SU-DHL-6 (cell line): ENCODE measurements at regions not wholly inside any gene's neighbourhood (a gene's known extent, or its start where the extent isn't known, plus 50 kb on each side); places are given as distances from the start of the nearest gene placed in this dataset.

Experiments
- H2AFZ ChIP-seq: fragments of 200-600 bp; sonication (generic); 2 replicates; pipeline ENCODE4 v1.6.1; 2014; ENCODE audit warnings: low read depth, mild to moderate bottlenecking, moderate library complexity, mixed read lengths, antibody characterized with exemption, low read length; ENCODE audit not compliant: severe bottlenecking
- H3F3A ChIP-seq: fragments of 200-600 bp; shearing (Covaris generic); 2 replicates; pipeline ENCODE4 v1.6.0; 2016; ENCODE audit warnings: antibody characterized with exemption, mild to moderate bottlenecking; ENCODE audit not compliant: insufficient read depth
- H3K27ac ChIP-seq: fragments of 200-600 bp; sonication (generic); 2 replicates; pipeline ENCODE4 v1.5.1; 2016; ENCODE audit warnings: low read depth, mild to moderate bottlenecking, low read length, moderate library complexity, mixed read lengths
- H3K27me3 ChIP-seq: fragments of 200-600 bp; sonication (generic), shearing (Covaris generic); 2 replicates; pipeline ENCODE4 v1.6.0; 2014; ENCODE audit warnings: mild to moderate bottlenecking, low read length
- H3K36me3 ChIP-seq: fragments of 200-600 bp; sonication (generic); 2 replicates; pipeline ENCODE4 v1.6.1; 2014; ENCODE audit warnings: mild to moderate bottlenecking, low read length, mixed read lengths
- H3K4me2 ChIP-seq: fragments of 300-600, 200-600 bp; shearing (Covaris generic), sonication (generic); 2 replicates; pipeline ENCODE4 v1.6.0; 2014; ENCODE audit warnings: low read length, low read depth, mild to moderate bottlenecking; ENCODE audit not compliant: poor library complexity, severe bottlenecking
- H3K4me3 ChIP-seq: fragments of 200-600 bp; sonication (generic); 2 replicates; pipeline ENCODE4 v1.5.1; 2014; ENCODE audit warnings: antibody characterized with exemption, low read length, mild to moderate bottlenecking, mixed read lengths; ENCODE audit not compliant: insufficient read depth, poor library complexity, severe bottlenecking
- H3K79me2 ChIP-seq: fragments of 200-600 bp; sonication (generic); 2 replicates; pipeline ENCODE4 v1.6.1; 2014; ENCODE audit warnings: mild to moderate bottlenecking, low read length, moderate library complexity; ENCODE audit not compliant: insufficient read depth
- H3K9ac ChIP-seq: fragments of 200-600 bp; sonication (generic); 2 replicates; pipeline ENCODE4 v1.7.0; 2014; ENCODE audit warnings: mild to moderate bottlenecking, low read length
- H3K9me2 ChIP-seq: fragments of 200-600 bp; sonication (generic); replicated peaks from 2 replicates; pipeline ENCODE4 v1.6.1; 2014; ENCODE audit warnings: low read length; ENCODE audit not compliant: insufficient read depth
- H3K9me3 ChIP-seq: fragments of 200-600 bp; sonication (generic); 2 replicates; pipeline ENCODE4 v1.6.1; 2014; ENCODE audit warnings: low read length, mixed read lengths; ENCODE audit not compliant: insufficient read depth
- H4K20me1 ChIP-seq: fragments of 200-600 bp; sonication (generic); 2 replicates; pipeline ENCODE4 v1.6.1; 2014; ENCODE audit warnings: low read depth, mild to moderate bottlenecking, antibody characterized with exemption, low read length, moderate library complexity, mixed read lengths
- CTCF ChIP-seq: fragments of 200-600 bp; sonication (generic); IDR thresholded peaks from one replicate; pipeline ENCODE4 v1.5.1; 2017; ENCODE audit warnings: antibody characterized with exemption, mild to moderate bottlenecking, low read length, moderate library complexity; ENCODE audit not compliant: insufficient read depth, poor library complexity, severe bottlenecking
- EZH2phosphoT487 ChIP-seq: fragments of 200-600 bp; sonication (generic), shearing (Covaris generic); conservative IDR thresholded peaks from 2 replicates; pipeline ENCODE4 v1.6.1; 2018; ENCODE audit warnings: mild to moderate bottlenecking, antibody characterized with exemption, low read length, moderate library complexity, mixed read lengths

GRCh38 chr21:41620541-41620940, 112.6 kb upstream of the TMPRSS2 start:
- no peaks in the 10 kb centered on the region; the same call in 1 of the 2 replicates for H3K27me3 ChIP-seq
- H3K9me2 ChIP-seq, result no peaks in the 10 kb centered on the region
- peaks cover 8% of the 10 kb centered on the region; the same call in 1 of the 2 replicates for H3K9me3 ChIP-seq
- H3F3A ChIP-seq, result no peaks in the 10 kb centered on the region
- TF ChIP-seq EZH2phosphoT487 (no peak), CTCF (no peak)
- H3K4me3 ChIP-seq, result no peak overlapping the region
- no peak overlapping the region for H3K4me2 ChIP-seq
- H3K9ac ChIP-seq, result no peak overlapping the region
- H4K20me1 ChIP-seq, result no peaks in the 10 kb centered on the region
- no peaks in the 10 kb centered on the region for H3K36me3 ChIP-seq
- no peaks in the 10 kb centered on the region for H3K79me2 ChIP-seq
- H3K27ac ChIP-seq, result no peak overlapping the region
- no peak overlapping the region for H2AFZ ChIP-seq

DNA sequence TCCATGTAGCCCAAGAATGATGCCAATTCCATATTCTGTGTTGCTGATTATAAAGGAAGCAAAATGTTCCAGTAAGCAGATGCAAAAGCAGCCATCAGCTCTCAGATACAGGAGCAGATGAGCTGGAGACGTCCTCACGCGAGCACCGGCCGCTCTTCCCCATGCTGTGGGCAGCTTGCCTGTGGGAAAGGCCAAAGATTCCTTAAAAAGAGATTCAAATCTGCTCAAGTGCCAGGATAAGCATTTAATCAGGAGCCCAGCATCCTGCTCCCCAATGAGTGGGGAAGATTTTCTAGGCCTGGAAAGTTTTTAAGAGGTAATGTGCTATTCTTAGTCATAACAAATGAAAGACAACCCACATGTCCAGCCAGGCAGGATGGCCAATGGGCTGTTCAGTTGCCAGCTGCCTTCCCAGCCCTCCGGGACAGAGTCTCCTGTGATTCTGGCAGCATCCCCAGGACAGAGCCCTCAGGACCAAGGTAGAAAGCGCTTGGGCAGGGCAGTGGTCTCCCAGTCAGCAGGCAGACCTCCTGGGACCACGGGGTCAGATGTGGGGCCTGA, 108.2 kb upstream of the TMPRSS2 start:
- H2AFZ ChIP-seq, result no peak overlapping the region
- no peaks in the 10 kb centered on the region for H3K36me3 ChIP-seq
- no peaks in the 10 kb centered on the region for H3K9me3 ChIP-seq
- no peaks in the 10 kb centered on the region for H3K79me2 ChIP-seq
- no peaks in the 10 kb centered on the region for H3F3A ChIP-seq
- H3K9ac ChIP-seq, result no peak overlapping the region
- no peaks in the 10 kb centered on the region for H4K20me1 ChIP-seq
- no peak overlapping the region for H3K27ac ChIP-seq
- TF ChIP-seq EZH2phosphoT487, result no peak
- TF ChIP-seq CTCF, result no peak
- no peak overlapping the region for H3K4me2 ChIP-seq
- H3K4me3 ChIP-seq, result no peak overlapping the region
- no peaks in the 10 kb centered on the region for H3K27me3 ChIP-seq
- H3K9me2 ChIP-seq, result no peaks in the 10 kb centered on the region

- no peak overlapping the region for H2AFZ ChIP-seq
- no peak overlapping the region for H3K4me3 ChIP-seq
- H3K9ac ChIP-seq, result no peak overlapping the region
- no peaks in the 10 kb centered on the region for H3K27me3 ChIP-seq
- no peaks in the 10 kb centered on the region for H3K9me3 ChIP-seq
- TF ChIP-seq CTCF (no peak), EZH2phosphoT487 (no peak)
- no peak overlapping the region for H3K4me2 ChIP-seq
- no peaks in the 10 kb centered on the region for H3F3A ChIP-seq
- H3K36me3 ChIP-seq, result no peaks in the 10 kb centered on the region
- H3K27ac ChIP-seq, result no peak overlapping the region
- no peaks in the 10 kb centered on the region for H4K20me1 ChIP-seq
- no peaks in the 10 kb centered on the region for H3K9me2 ChIP-seq
- H3K79me2 ChIP-seq, result no peaks in the 10 kb centered on the region
Observed at GRCh38 chr21:41615613-41616012, 107.7 kb upstream of the TMPRSS2 start.
